IMR-90 (cell line): ENCODE measurements at regions not wholly inside any gene's neighbourhood (a gene's known extent, or its start where the extent isn't known, plus 50 kb on each side); places are given as distances from the start of the nearest gene placed in this dataset.

ENCODE experiments used
- ATAC-seq: fragments of 200-7000 bp; cut with Tn5 transposase; 2 replicates; pipeline ENCODE4 v1.9.1; 2020; ENCODE audit warnings: low read depth, mild to moderate bottlenecking, moderate library complexity
- BruUV-seq: library from RNA; stranded (reverse); fragments of 400-500 nt; replicated peaks from 2 replicates; lab custom pipeline; 2021; lab: Mats Ljungman, UMichigan
- CTCF ChIA-PET: fragments of 300-600 bp; formaldehyde crosslinking; extraction: SDS; loops from one replicate; lab custom pipeline; 2021; ENCODE audit warnings: antibody characterized with exemption; lab: Yijun Ruan, JAX
- POLR2A ChIA-PET: fragments of 300-600 bp; sonication (Branson Sonifier 250); formaldehyde crosslinking; loops from one replicate; lab custom pipeline; 2022; ENCODE audit warnings: antibody characterized with exemption; ENCODE audit not compliant: unreplicated experiment; lab: Charles Lee
- DNase-seq: peaks from one replicate; pipeline ENCODE4 v3.0.0; 2013
- H2AFZ ChIP-seq: replicated peaks from 2 replicates; pipeline ENCODE3; 2013; ENCODE audit warnings: low read length, mild to moderate bottlenecking; ENCODE audit not compliant: poor library complexity
- H2AK5ac ChIP-seq: 2 replicates; pipeline ENCODE4 v1.6.1; 2013; ENCODE audit warnings: low read depth, low read length, inconsistent platforms
- H2AK9ac ChIP-seq: replicated peaks from 2 replicates; pipeline ENCODE3; 2013; ENCODE audit warnings: mild to moderate bottlenecking, low read depth, low read length, moderate library complexity; ENCODE audit not compliant: poor library complexity
- H2BK120ac ChIP-seq: 2 replicates; pipeline ENCODE4 v1.6.1; 2013; ENCODE audit warnings: low read depth, low read length, inconsistent platforms
- H2BK15ac ChIP-seq: 3 replicates; pipeline ENCODE4 v1.6.1; 2013; ENCODE audit warnings: low read depth, low read length, inconsistent platforms
- H2BK20ac ChIP-seq: 2 replicates; pipeline ENCODE4 v1.6.1; 2013; ENCODE audit warnings: low read depth, mild to moderate bottlenecking, inconsistent platforms, low read length, moderate library complexity
- H2BK5ac ChIP-seq: 2 replicates; pipeline ENCODE4 v1.6.1; 2013; ENCODE audit warnings: mild to moderate bottlenecking, low read depth, low read length, inconsistent platforms; ENCODE audit not compliant: poor library complexity, severe bottlenecking
- H3K14ac ChIP-seq: replicated peaks from 2 replicates; pipeline ENCODE4 v1.6.1; 2013; ENCODE audit warnings: low read depth, low read length, inconsistent platforms
- H3K18ac ChIP-seq: 2 replicates; pipeline ENCODE4 v1.6.1; 2013; ENCODE audit warnings: low read depth, low read length, control low read depth
- H3K23ac ChIP-seq: 2 replicates; pipeline ENCODE4 v1.6.1; 2013; ENCODE audit warnings: low read depth, low read length, inconsistent platforms
- H3K27ac ChIP-seq: 2 replicates; pipeline ENCODE4 v1.5.1; 2013; ENCODE audit warnings: mild to moderate bottlenecking, control low read depth, low read length; ENCODE audit not compliant: insufficient read depth
- H3K27me3 ChIP-seq: 2 replicates; pipeline ENCODE4 v1.6.1; 2013; ENCODE audit warnings: low read length; ENCODE audit not compliant: control insufficient read depth, insufficient read depth
- H3K36me3 ChIP-seq: 2 replicates; pipeline ENCODE4 v1.6.1; 2013; ENCODE audit warnings: low read length, mixed read lengths; ENCODE audit not compliant: control insufficient read depth, insufficient read depth
- H3K4ac ChIP-seq: 2 replicates; pipeline ENCODE4 v1.6.1; 2013; ENCODE audit warnings: low read depth, low read length, inconsistent platforms
- H3K4me1 ChIP-seq: 2 replicates; pipeline ENCODE4 v1.6.1; 2013; ENCODE audit warnings: low read length, mixed read lengths; ENCODE audit not compliant: control insufficient read depth, insufficient read depth
- H3K4me2 ChIP-seq: 2 replicates; pipeline ENCODE4 v1.6.1; 2013; ENCODE audit warnings: low read depth, mild to moderate bottlenecking, control low read depth, low read length, moderate library complexity
- H3K4me3 ChIP-seq: 2 replicates; pipeline ENCODE4 v1.5.1; 2013; ENCODE audit warnings: low read depth, mild to moderate bottlenecking, control low read depth, low read length, moderate library complexity; ENCODE audit not compliant: insufficient read depth
- H3K56ac ChIP-seq: 2 replicates; pipeline ENCODE4 v1.6.1; 2013; ENCODE audit warnings: low read length, inconsistent platforms; ENCODE audit not compliant: insufficient read depth; ENCODE audit errors: extremely low read depth
- H3K79me1 ChIP-seq, 2 experiments: 2 replicates each; pipeline ENCODE4 v1.6.1; 2013; ENCODE audit warnings: low read length in 2 of 2, inconsistent platforms in 1 of 2, low read depth in 1 of 2
- H3K9ac ChIP-seq: 2 replicates; pipeline ENCODE4 v1.6.1; 2013; ENCODE audit warnings: low read depth, low read length, control low read depth
- H3K9me1 ChIP-seq: 2 replicates; pipeline ENCODE4 v1.6.1; 2013; ENCODE audit warnings: low read length, inconsistent platforms; ENCODE audit not compliant: insufficient read depth
- H3K9me3 ChIP-seq: 2 replicates; pipeline ENCODE4 v1.6.1; 2013; ENCODE audit warnings: low read length; ENCODE audit not compliant: control insufficient read depth, insufficient read depth
- H4K20me1 ChIP-seq: 2 replicates; pipeline ENCODE4 v1.6.1; 2013; ENCODE audit warnings: low read length, inconsistent platforms; ENCODE audit not compliant: insufficient read depth
- H4K5ac ChIP-seq: 2 replicates; pipeline ENCODE4 v1.6.1; 2013; ENCODE audit warnings: mild to moderate bottlenecking, low read depth, low read length, control low read depth
- H4K8ac ChIP-seq, 2 experiments: 2 replicates each; pipeline ENCODE4 v1.6.1; 2013; ENCODE audit warnings: low read depth in 2 of 2, low read length in 2 of 2, control low read depth in 1 of 2, inconsistent platforms in 1 of 2
- H4K91ac ChIP-seq: 2 replicates; pipeline ENCODE4 v1.6.1; 2013; ENCODE audit warnings: low read depth, low read length, inconsistent platforms; ENCODE audit not compliant: insufficient read depth
- CHD1 ChIP-seq: IDR thresholded peaks from 2 replicates; pipeline ENCODE4 v1.6.1; 2012; ENCODE audit warnings: low read depth, low read length, improper control_type of control experiment
- FOS ChIP-seq: fragments of 150-350 bp; IDR thresholded peaks from 2 replicates; pipeline ENCODE4 v1.6.1; 2016; ENCODE audit warnings: low read depth, low read length
- MAZ ChIP-seq: IDR thresholded peaks from 2 replicates; pipeline ENCODE4 v1.6.1; 2012; ENCODE audit warnings: low read depth, mild to moderate bottlenecking, low read length, improper control_type of control experiment, moderate library complexity, borderline replicate concordance
- NFE2L2 ChIP-seq: fragments of 150-350 bp; IDR thresholded peaks from 2 replicates; pipeline ENCODE4 v1.6.1; 2016; ENCODE audit warnings: low read depth, mild to moderate bottlenecking, low read length
- POLR2A ChIP-seq: IDR thresholded peaks from 2 replicates; pipeline ENCODE4 v1.6.1; 2012; ENCODE audit warnings: mild to moderate bottlenecking, low read depth, low read length
- RAD21 ChIP-seq: IDR thresholded peaks from 2 replicates; pipeline ENCODE4 v1.6.1; 2012; ENCODE audit warnings: low read length, improper control_type of control experiment
- RCOR1 ChIP-seq: IDR thresholded peaks from 2 replicates; pipeline ENCODE4 v1.6.1; 2012; ENCODE audit warnings: mild to moderate bottlenecking, low read length, improper control_type of control experiment; ENCODE audit not compliant: insufficient replicate concordance
- RFX5 ChIP-seq: IDR thresholded peaks from 2 replicates; pipeline ENCODE4 v1.8.0; 2012; ENCODE audit warnings: low read depth, mild to moderate bottlenecking, low read length, moderate library complexity
- WGBS, 2 experiments: methylation state at CpG; one replicate each; pipeline versions ENCODE4 v1.1.5 to v1.1.7; 2013; ENCODE audit warnings: missing lambda C conversion rate in 2 of 2; ENCODE audit not compliant: insufficient read length in 1 of 2; ENCODE audit errors: extremely low coverage in 2 of 2; 5-methylcytosine and 5-hydroxymethylcytosine counted together
- dilution Hi-C: fragments of 300-500 bp; cut with HindIII; formaldehyde crosslinking; loops from one replicate; pipeline ENCODE4 v1.14.3; 2018; ENCODE audit warnings: low sequenced_read_pairs; ENCODE audit not compliant: unreplicated experiment
- in situ Hi-C: fragments of 300-500 bp; cut with MboI; formaldehyde crosslinking; loops from 3 replicates; pipeline ENCODE4 v1.14.3; 2019; ENCODE audit warnings: low sequenced_read_pairs, inconsistent platforms, mixed read lengths
- intact Hi-C: fragments of 100-400 bp; cut with micrococcal nuclease; formaldehyde crosslinking; loops from 2 replicates; pipeline ENCODE4 v1.10.0; 2022
- TF ChIP-seq, protein P1 (sequence below): fragments of 150-350 bp; IDR thresholded peaks from 2 replicates; pipeline ENCODE4 v1.6.1; 2016; ENCODE audit warnings: low read depth, mild to moderate bottlenecking, low read length, moderate library complexity, borderline replicate concordance
- TF ChIP-seq, protein P2 (sequence below): fragments of 150-350 bp; IDR thresholded peaks from 2 replicates; pipeline ENCODE4 v1.6.1; 2017; ENCODE audit warnings: mild to moderate bottlenecking, antibody characterized with exemption, low read length, low read depth

DNA sequence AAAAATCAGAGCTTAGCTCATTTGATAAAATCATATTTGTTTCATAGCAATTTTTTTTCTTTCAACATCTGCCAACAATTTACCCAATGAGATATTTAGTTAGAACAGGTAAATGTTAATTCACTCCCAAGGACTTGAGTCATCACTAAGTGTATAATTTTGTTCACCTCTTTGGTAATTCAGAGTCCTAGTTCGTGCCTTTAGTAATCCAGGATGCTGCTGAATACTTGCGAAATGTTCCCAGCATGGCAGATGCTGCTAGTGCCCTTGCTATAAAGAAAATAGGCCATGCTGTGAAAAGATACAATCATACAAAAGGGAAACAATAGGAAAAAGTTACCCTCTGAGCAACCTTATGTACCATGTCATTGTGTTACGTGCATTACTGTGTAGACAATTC lies 210.5 kb downstream of the CSNK1G3 start:
- no peak overlapping the region for H3K4me3 ChIP-seq
- ChIA-PET POLR2A (no interaction called here), CTCF (interaction anchor here (0.6 kb wide), 1 partner anchor 257 kb away, joined by 3 read pairs; no protein-coding TSS in a partner anchor)
- H2BK120ac ChIP-seq, result no peak overlapping the region
- dilution Hi-C loops, result no loop called here
- in situ Hi-C loops, result no loop called here
- no peaks in the 10 kb centered on the region for H3K36me3 ChIP-seq
- ATAC-seq (no peak), DNase-seq (no peak)
- H3K9me1 ChIP-seq, result no peaks in the 10 kb centered on the region
- H3K27me3 ChIP-seq, result no peaks in the 10 kb centered on the region
- intact Hi-C loops, result no loop called here
- H3K9ac ChIP-seq, result no peak overlapping the region
- no peak overlapping the region for H4K5ac ChIP-seq
- no TSS peak for BruUV-seq
- no peak overlapping the region for H3K14ac ChIP-seq
- no peak overlapping the region for H4K8ac ChIP-seq
- no peaks in the 10 kb centered on the region for H3K79me1 ChIP-seq
- no peak overlapping the region for H3K56ac ChIP-seq
- no peak overlapping the region for H2BK15ac ChIP-seq
- no peak overlapping the region for H2AFZ ChIP-seq
- WGBS, 2 experiments, result no CpG with 5 or more reads among the region's 3 CpGs
- no peak overlapping the region for H2AK5ac ChIP-seq
- TF ChIP-seq, protein P1, sequence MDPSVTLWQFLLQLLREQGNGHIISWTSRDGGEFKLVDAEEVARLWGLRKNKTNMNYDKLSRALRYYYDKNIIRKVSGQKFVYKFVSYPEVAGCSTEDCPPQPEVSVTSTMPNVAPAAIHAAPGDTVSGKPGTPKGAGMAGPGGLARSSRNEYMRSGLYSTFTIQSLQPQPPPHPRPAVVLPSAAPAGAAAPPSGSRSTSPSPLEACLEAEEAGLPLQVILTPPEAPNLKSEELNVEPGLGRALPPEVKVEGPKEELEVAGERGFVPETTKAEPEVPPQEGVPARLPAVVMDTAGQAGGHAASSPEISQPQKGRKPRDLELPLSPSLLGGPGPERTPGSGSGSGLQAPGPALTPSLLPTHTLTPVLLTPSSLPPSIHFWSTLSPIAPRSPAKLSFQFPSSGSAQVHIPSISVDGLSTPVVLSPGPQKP, result no peak
- no peak for TF ChIP-seq FOS
- TF ChIP-seq RFX5, result no peak
- TF ChIP-seq RCOR1, result no peak
- no peak for TF ChIP-seq POLR2A
- TF ChIP-seq, protein P2, sequence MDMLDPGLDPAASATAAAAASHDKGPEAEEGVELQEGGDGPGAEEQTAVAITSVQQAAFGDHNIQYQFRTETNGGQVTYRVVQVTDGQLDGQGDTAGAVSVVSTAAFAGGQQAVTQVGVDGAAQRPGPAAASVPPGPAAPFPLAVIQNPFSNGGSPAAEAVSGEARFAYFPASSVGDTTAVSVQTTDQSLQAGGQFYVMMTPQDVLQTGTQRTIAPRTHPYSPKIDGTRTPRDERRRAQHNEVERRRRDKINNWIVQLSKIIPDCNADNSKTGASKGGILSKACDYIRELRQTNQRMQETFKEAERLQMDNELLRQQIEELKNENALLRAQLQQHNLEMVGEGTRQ, result no peak
- TF ChIP-seq CHD1, result no peak
- no peak for TF ChIP-seq RAD21
- TF ChIP-seq MAZ, result no peak
- no peak for TF ChIP-seq NFE2L2
- peaks cover 2% of the 10 kb centered on the region; the same call in 1 of the 2 replicates for H3K4me1 ChIP-seq
- no peak overlapping the region for H3K27ac ChIP-seq
- H4K91ac ChIP-seq, result no peak overlapping the region
- no peak overlapping the region for H3K18ac ChIP-seq
- H2BK20ac ChIP-seq, result no peak overlapping the region
- no peak overlapping the region for H3K4ac ChIP-seq
- H4K20me1 ChIP-seq, result no peaks in the 10 kb centered on the region
- no peak overlapping the region for H3K23ac ChIP-seq
- no peak overlapping the region for H2BK5ac ChIP-seq
- H2AK9ac ChIP-seq, result no peak overlapping the region
- no peaks in the 10 kb centered on the region; the same call in 1 of the 2 replicates for H3K9me3 ChIP-seq
- H3K4me2 ChIP-seq, result no peak overlapping the region
